ENCODE measurements at regions not wholly inside any gene's neighbourhood (a gene's known extent, or its start where the extent isn't known, plus 50 kb on each side); places are given as distances from the start of the nearest gene placed in this dataset.

DNA sequence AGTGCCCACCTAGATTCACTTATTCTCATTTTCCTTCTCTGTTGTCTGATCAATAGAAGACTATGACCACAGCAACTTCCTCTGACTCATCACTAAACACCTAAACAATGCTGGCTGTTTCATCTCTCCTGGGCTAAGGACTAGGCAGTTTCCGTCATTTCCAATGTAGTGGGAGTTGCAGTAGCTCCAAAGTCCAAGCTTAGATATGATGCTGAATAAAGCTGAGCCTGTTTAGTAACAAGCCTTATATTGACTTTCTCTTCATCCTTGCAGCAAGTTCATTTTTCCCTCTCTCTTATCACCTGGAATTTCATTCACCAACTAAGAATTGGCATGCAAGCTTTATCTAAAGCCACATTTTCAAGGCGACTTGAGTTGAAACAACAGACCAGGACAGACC lies 53.5 kb upstream of the PCDH9 start:
- H3K9me3 ChIP-seq: no peaks in the 10 kb centered on the region
- H3K4me3 ChIP-seq (ENCODE audit: low read depth, low read length): no peak overlapping the region
- Mint-ChIP-seq H3K9me3 (ENCODE audit: unreplicated experiment) (no peaks in the 10 kb centered on the region), H3K4me1 (ENCODE audit: low read depth, unreplicated experiment) (peaks cover 8% of the 10 kb centered on the region), H3K27ac (ENCODE audit: unreplicated experiment) (no peak overlapping the region), H3K4me3 (ENCODE audit: unreplicated experiment) (no peak overlapping the region), H3K27me3 (ENCODE audit: insufficient read depth, unreplicated experiment) (no peaks in the 10 kb centered on the region), H3K36me3 (ENCODE audit: insufficient read depth, unreplicated experiment) (no peaks in the 10 kb centered on the region)
- intact Hi-C loops (cut with micrococcal nuclease; ENCODE audit: unreplicated experiment): no loop called here
- no TSS peak for BruUV-seq (replicated peaks)
- H3K27me3 ChIP-seq (replicated peaks; ENCODE audit: control insufficient read depth, insufficient read depth, low read length): no peaks in the 10 kb centered on the region
- TF ChIP-seq, protein P1, sequence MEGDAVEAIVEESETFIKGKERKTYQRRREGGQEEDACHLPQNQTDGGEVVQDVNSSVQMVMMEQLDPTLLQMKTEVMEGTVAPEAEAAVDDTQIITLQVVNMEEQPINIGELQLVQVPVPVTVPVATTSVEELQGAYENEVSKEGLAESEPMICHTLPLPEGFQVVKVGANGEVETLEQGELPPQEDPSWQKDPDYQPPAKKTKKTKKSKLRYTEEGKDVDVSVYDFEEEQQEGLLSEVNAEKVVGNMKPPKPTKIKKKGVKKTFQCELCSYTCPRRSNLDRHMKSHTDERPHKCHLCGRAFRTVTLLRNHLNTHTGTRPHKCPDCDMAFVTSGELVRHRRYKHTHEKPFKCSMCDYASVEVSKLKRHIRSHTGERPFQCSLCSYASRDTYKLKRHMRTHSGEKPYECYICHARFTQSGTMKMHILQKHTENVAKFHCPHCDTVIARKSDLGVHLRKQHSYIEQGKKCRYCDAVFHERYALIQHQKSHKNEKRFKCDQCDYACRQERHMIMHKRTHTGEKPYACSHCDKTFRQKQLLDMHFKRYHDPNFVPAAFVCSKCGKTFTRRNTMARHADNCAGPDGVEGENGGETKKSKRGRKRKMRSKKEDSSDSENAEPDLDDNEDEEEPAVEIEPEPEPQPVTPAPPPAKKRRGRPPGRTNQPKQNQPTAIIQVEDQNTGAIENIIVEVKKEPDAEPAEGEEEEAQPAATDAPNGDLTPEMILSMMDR (IDR thresholded peaks at IDR 0.05; ENCODE audit: insufficient read depth in 1 of 2, low read depth in 1 of 2, low read length in 1 of 2, severe bottlenecking in 1 of 2, unreplicated experiment in 1 of 2): no peak
- ChIA-PET CTCF (no interaction called here), POLR2A (no interaction called here)
- H3K36me3 ChIP-seq (ENCODE audit: control insufficient read depth, insufficient read depth, low read length): no peaks in the 10 kb centered on the region
- H3K4me1 ChIP-seq: peaks cover 17% of the 10 kb centered on the region
- DNase-seq: peak; percentile 30 to 45

DNA sequence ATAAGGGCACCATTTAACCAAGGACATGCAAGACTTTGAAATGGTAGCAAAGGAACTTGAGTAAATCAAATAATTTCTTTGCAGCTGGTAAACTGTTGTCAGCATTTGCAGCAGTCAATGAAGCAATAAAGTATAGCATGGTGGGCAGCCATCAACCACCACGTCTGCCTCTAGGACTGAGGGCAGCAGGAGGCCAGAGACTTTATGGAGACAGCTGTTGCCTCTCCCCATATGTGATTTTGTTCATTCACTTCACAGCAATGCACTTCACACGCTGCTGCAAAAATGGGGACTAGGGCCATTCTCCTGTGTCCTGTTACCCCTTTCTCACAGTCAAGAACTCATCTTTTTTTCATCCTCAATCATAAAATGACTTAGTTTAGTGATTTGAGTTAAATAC lies 51.3 kb upstream of the PCDH9 start:
- TF ChIP-seq, protein P1 (IDR thresholded peaks at IDR 0.05; ENCODE audit: insufficient read depth in 1 of 2, low read depth in 1 of 2, low read length in 1 of 2, severe bottlenecking in 1 of 2, unreplicated experiment in 1 of 2): no peak
- Histone ChIP-seq H3K4me3 (ENCODE audit: low read depth, low read length) (no peak overlapping the region), H3K9me3 (no peaks in the 10 kb centered on the region), H3K27me3 (replicated peaks; ENCODE audit: control insufficient read depth, insufficient read depth, low read length) (no peaks in the 10 kb centered on the region), H3K4me1 (peaks cover 17% of the 10 kb centered on the region), H3K36me3 (ENCODE audit: control insufficient read depth, insufficient read depth, low read length) (no peaks in the 10 kb centered on the region)
- Mint-ChIP-seq H3K36me3 (ENCODE audit: insufficient read depth, unreplicated experiment) (no peaks in the 10 kb centered on the region), H3K4me1 (ENCODE audit: low read depth, unreplicated experiment) (peaks cover 8% of the 10 kb centered on the region), H3K27me3 (ENCODE audit: insufficient read depth, unreplicated experiment) (no peaks in the 10 kb centered on the region), H3K4me3 (ENCODE audit: unreplicated experiment) (no peak overlapping the region), H3K9me3 (ENCODE audit: unreplicated experiment) (no peaks in the 10 kb centered on the region), H3K27ac (ENCODE audit: unreplicated experiment) (no peak overlapping the region)
- DNase-seq: no peak
- ChIA-PET CTCF (no interaction called here), POLR2A (no interaction called here)
- intact Hi-C loops (cut with micrococcal nuclease; ENCODE audit: unreplicated experiment): no loop called here
- BruUV-seq (replicated peaks): no TSS peak

Measured in Caco-2 (cell line).